ENCODE measurements at regions not wholly inside any gene's neighbourhood (a gene's known extent, or its start where the extent isn't known, plus 50 kb on each side); places are given as distances from the start of the nearest gene placed in this dataset.

DNA sequence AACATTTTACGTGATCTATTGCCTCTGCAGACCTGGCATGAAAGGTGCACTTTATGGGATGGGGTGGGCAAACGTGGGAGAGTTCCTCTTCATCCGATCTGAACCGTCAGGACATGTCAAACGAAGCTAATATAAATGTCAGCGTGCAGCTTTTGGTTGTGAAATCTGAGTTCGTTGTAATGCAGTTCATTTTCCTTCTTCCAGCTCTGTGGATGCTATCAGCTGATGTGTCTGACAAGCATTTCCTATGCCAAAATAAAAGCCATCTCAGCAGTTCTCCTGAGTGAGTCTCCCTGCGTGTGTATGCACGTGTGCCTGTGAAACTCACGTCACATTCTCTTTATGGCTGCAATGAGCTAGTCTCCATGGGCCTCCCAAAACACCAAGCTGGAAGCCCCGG is 512.3 kb downstream of the MCTP2 start:
- TF ChIP-seq, protein P1, sequence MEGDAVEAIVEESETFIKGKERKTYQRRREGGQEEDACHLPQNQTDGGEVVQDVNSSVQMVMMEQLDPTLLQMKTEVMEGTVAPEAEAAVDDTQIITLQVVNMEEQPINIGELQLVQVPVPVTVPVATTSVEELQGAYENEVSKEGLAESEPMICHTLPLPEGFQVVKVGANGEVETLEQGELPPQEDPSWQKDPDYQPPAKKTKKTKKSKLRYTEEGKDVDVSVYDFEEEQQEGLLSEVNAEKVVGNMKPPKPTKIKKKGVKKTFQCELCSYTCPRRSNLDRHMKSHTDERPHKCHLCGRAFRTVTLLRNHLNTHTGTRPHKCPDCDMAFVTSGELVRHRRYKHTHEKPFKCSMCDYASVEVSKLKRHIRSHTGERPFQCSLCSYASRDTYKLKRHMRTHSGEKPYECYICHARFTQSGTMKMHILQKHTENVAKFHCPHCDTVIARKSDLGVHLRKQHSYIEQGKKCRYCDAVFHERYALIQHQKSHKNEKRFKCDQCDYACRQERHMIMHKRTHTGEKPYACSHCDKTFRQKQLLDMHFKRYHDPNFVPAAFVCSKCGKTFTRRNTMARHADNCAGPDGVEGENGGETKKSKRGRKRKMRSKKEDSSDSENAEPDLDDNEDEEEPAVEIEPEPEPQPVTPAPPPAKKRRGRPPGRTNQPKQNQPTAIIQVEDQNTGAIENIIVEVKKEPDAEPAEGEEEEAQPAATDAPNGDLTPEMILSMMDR (IDR thresholded peaks at IDR 0.05; ENCODE audit: low read length) = no peak
- no peak for TF ChIP-seq EZH2 (IDR thresholded peaks at IDR 0.05; ENCODE audit: borderline replicate concordance, low read length)
